NB4 (cell line): ENCODE measurements at regions not wholly inside any gene's neighbourhood (a gene's known extent, or its start where the extent isn't known, plus 50 kb on each side); places are given as distances from the start of the nearest gene placed in this dataset.

ENCODE experiments used
- DNase-seq: peaks from one replicate; pipeline ENCODE4 v3.0.0; 2010; ENCODE audit warnings: low read depth
- H3K4me3 ChIP-seq: one replicate; pipeline ENCODE4 v1.5.1; 2011; ENCODE audit warnings: mild to moderate bottlenecking, low read depth, low read length, moderate library complexity
- CTCF ChIP-seq: IDR thresholded peaks from one replicate; pipeline ENCODE4 v1.5.1; 2012; ENCODE audit warnings: low read depth, low read length
- MAX ChIP-seq: IDR thresholded peaks from 2 replicates; pipeline ENCODE4 v1.6.1; 2011; ENCODE audit warnings: low read depth, low read length
- MYC ChIP-seq: IDR thresholded peaks from 2 replicates; pipeline ENCODE4 v1.6.1; 2011; ENCODE audit warnings: low read depth, low read length
- POLR2A ChIP-seq: IDR thresholded peaks from 2 replicates; pipeline ENCODE4 v1.6.1; 2011; ENCODE audit warnings: mild to moderate bottlenecking; ENCODE audit not compliant: insufficient read length; ENCODE audit errors: extremely low read depth

GRCh38 chr4:107212565-107212964 lies 176.5 kb upstream of the DKK2 start:
- DNase-seq: no peak
- TF ChIP-seq MYC (no peak), CTCF (no peak), MAX (no peak), POLR2A (no peak)
- no peak overlapping the region for H3K4me3 ChIP-seq

GRCh38 chr4:107210450-107211239 lies 174.5 kb upstream of the DKK2 start:
- H3K4me3 ChIP-seq: no peak overlapping the region
- TF ChIP-seq CTCF: no peak
- TF ChIP-seq POLR2A: no peak
- TF ChIP-seq MAX: no peak
- TF ChIP-seq MYC: no peak
- DNase-seq: no peak

GRCh38 chr4:107203733-107204132 lies 167.6 kb upstream of the DKK2 start:
- TF ChIP-seq CTCF (no peak), MAX (no peak), POLR2A (no peak), MYC (no peak)
- no peak overlapping the region for H3K4me3 ChIP-seq
- no peak for DNase-seq

GRCh38 chr4:107202744-107203143 lies 166.6 kb upstream of the DKK2 start:
- no peak overlapping the region for H3K4me3 ChIP-seq
- no peak for TF ChIP-seq POLR2A
- no peak for TF ChIP-seq CTCF
- TF ChIP-seq MAX: no peak
- TF ChIP-seq MYC: no peak
- no peak for DNase-seq

GRCh38 chr4:107197121-107197520 lies 161.0 kb upstream of the DKK2 start:
- DNase-seq: no peak
- no peak overlapping the region for H3K4me3 ChIP-seq

More at GRCh38 chr4:107197121-107197520, 161.0 kb upstream of the DKK2 start:
- TF ChIP-seq MYC (no peak), MAX (no peak), POLR2A (no peak), CTCF (no peak)
